HG03575 (cell line): ENCODE measurements at regions not wholly inside any gene's neighbourhood (a gene's known extent, or its start where the extent isn't known, plus 50 kb on each side); places are given as distances from the start of the nearest gene placed in this dataset.

Experiments used
- ATAC-seq: cut with Tn5 transposase; IDR thresholded peaks from one replicate; pipeline ENCODE4 v1.9.1; 2021; ENCODE audit not compliant: unreplicated experiment, insufficient number of reproducible peaks, low FRiP score; ENCODE audit errors: extremely low read depth

- ATAC-seq, result no peak
These were observed 171.9 kb upstream of the MAP3K7 start for GRCh38 chr6:90758741-90759140.

DNA sequence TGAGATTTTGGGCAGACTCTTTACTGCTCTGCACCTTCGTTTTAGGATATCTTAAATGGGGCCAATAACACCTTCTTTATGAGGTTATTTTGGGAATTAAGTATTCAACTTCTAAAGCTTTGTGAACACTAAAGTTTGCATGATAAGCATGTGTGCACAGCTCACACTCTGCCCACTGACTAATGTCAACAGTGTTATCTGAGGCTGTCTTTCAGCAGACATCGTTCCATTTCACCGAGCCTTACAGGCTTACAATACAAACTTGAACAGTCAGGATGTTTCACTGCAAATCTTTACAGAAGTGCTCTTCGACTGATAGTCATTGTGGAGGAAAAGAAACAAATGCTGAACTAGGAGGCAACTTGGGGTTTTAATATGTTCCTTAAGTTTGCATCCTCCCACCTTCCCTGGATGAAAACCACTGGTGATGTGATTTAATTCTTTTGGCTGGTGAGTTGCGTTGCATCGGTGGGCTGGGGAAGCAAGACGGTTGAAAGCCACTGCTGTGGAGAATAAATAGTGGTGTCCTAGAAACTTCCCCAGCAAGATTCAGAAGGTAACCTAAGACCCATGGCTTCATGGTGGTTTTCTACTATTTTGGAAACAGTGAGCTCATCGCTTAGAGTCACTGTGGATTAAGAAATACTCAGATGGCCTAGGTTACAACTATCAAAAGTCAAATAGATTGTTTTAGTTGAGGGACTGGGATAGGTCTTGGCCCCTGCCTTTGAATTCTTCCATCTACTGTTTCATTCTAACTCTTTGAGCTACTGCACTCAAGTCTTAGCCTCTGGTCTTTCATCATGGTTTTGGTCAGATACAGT lies 167.2 kb upstream of the MAP3K7 start:
- ATAC-seq, result no peak

GRCh38 chr6:90739802-90740201 lies 152.9 kb upstream of the MAP3K7 start:
- no peak for ATAC-seq

GRCh38 chr6:90739339-90739738 lies 152.5 kb upstream of the MAP3K7 start:
- ATAC-seq, result no peak

DNA sequence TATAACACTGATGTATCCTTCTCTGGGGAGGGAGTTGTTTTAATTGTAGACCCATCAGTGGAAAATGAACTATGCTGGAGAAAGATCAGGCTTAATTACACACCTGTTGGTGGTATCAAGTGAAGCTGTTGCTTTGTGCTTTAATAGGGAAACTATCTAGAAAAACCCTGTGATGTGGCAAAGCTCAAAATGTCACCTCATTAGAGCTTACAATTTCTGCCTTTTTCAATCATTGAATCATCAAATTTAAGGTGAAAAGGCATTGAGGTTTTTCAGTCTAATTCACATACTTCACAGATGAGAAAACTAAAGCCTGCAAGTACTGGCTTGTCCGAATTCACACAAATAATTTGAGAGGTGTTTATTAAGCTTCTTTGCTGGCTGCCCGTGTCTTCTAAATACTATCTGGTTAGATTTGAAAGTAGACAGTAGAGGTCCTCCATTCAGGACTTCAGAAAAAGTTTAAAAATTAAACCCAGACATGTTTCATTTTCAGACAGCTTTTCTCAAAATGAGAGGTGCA lies 143.3 kb upstream of the MAP3K7 start:
- ATAC-seq, result peak; percentile 73

- no peak for ATAC-seq
These were observed 142.2 kb upstream of the MAP3K7 start for GRCh38 chr6:90729057-90729456.

DNA sequence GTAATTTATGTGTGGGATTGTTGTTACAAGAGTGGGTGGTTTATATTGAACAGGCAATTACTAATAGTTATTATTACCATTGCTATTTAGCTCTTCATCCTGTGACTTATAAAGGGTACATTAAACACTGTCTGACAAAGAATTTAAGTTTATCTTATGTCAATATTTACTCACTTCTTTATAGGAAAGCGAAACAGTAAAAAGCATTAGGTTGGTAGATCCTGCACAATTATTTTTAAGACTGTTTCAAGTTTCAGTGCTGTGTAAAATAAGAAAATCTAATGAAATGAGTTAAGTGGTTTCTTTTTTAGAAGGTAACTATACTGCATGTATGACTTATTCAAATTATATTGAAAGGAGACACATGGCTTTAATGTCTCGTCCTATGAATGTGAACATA lies 135.8 kb upstream of the MAP3K7 start:
- ATAC-seq, result no peak

GRCh38 chr6:90720404-90720803 lies 133.5 kb upstream of the MAP3K7 start:
- no peak for ATAC-seq

- ATAC-seq, result no peak
These were observed 132.7 kb upstream of the MAP3K7 start for GRCh38 chr6:90719321-90720195.

DNA sequence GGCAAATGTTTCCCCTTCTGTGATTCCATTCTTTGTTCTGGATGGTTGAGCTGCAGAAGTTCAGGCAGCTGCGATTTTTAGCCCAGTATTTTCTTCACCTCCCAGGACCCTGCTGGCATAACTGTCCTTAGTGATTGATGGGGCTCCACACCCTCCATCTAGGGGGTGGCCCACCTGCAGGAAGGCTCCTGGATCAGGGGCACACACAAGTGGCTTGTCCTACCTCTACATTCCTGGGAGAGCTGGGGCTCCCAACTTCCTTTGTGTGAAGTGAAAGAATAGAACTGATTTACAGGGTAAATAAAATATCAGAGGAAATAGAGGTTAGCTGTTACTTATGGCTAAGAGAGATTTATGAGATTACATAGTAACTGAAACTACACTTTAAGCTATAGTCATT lies 129.5 kb upstream of the MAP3K7 start:
- no peak for ATAC-seq

- no peak for ATAC-seq
These were observed 128.3 kb upstream of the MAP3K7 start for GRCh38 chr6:90715093-90715655.

DNA sequence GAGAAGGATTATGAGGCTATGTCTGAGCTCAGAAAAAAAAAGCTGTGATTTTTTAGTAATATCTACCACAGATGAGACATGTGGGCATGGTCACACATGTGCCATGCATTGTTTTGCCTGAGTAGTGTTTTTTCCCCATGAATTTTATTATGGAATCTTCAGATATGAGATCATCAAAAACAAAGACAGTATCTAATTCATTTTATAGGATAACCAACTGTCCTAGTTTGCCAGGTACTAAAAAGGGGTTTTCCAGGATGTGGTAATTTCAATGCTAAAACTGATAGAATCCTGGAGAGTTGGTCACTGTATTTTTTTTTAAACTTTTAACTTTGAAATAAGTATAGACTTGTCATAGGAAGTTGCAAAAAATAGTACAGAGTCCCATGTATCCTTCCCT lies 127.4 kb upstream of the MAP3K7 start:
- no peak for ATAC-seq

DNA sequence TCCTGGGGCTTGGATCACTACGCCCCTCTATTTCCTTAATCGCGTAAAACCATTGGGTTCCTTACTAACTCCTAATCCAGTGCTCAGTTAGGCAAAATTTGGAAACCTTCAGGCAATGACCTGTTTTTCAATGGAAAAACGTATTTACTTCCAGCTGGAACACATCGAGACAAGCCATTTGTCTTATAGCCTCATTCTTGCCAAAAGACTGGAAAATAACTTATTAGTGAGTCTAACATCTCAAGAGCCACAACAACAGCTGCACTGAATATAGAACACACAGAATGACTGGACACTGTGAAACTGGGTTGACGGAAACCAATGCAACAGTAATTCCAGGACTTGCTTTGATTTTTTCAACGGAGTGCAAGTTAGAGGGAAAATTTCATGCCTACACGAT lies 125.2 kb upstream of the MAP3K7 start:
- no peak for ATAC-seq

GRCh38 chr6:90709431-90709996 lies 122.6 kb upstream of the MAP3K7 start:
- ATAC-seq, result no peak

DNA sequence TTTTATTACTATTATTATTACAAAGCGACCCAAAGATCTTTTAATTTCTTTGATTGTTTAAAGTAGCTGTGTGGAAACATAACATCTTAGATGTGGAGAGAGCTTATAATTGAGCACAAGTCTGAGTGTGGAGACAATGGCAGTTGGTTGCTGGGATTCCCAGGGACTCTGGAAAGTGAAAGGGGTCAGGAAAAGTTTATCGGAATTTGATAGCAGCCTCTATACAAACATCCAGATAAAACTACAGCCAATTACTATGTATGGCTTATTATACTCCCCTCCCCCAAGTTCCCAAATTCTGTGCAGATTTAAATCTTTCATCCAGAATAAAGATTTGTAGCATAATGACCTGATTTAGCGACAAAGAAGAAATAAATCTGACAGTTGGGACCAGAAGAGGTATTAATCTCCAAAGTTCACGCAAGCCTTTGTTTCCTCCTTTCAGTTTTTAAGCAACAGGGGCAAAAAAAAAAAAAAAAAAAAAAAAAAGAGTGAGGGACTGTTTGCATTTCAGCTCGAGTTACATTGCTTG lies 121.4 kb upstream of the MAP3K7 start:
- ATAC-seq, result no peak

DNA sequence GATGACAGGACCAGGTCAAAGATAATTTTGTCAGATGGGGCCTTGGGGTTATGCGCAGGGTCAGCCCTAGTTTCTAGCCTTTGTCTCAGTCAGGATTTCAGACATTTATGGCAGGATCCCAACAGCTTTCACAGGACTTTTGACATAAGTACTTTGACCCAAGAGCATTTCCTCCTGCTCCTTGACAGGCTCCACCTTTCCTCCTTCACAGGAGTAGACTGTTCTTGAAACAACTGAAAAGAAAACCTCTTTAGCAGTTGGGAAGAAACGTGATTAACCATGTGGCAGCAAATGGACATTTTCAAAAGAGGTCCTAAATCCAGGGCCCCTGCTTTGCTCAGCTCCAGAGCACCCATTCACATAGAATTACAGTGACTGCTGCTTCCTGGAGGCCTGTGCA lies 120.4 kb upstream of the MAP3K7 start:
- no peak for ATAC-seq

- no peak for ATAC-seq
These were observed 116.5 kb upstream of the MAP3K7 start for GRCh38 chr6:90703336-90703735.

DNA sequence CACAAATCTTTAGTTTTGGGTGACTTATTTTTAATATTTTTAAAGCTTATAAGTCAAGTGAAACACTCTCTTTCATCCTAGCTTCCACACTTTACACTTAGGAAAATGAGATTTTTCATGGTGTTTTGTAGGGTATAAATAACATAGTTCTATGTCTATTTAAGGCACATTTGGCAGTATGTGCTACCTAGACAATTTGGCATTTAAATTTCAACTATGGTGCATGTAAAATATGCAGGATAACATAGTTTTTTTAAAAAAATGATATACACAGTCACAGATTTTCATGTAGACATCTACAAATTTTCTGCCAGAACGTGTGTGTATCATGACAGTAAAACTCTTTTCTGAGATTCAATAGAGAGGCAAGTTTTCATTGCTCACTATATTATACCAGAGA lies 115.1 kb upstream of the MAP3K7 start:
- ATAC-seq, result no peak

GRCh38 chr6:90701146-90701781 lies 114.4 kb upstream of the MAP3K7 start:
- no peak for ATAC-seq
